ENCODE measurements at regions not wholly inside any gene's neighbourhood (a gene's known extent, or its start where the extent isn't known, plus 50 kb on each side); places are given as distances from the start of the nearest gene placed in this dataset.

DNA sequence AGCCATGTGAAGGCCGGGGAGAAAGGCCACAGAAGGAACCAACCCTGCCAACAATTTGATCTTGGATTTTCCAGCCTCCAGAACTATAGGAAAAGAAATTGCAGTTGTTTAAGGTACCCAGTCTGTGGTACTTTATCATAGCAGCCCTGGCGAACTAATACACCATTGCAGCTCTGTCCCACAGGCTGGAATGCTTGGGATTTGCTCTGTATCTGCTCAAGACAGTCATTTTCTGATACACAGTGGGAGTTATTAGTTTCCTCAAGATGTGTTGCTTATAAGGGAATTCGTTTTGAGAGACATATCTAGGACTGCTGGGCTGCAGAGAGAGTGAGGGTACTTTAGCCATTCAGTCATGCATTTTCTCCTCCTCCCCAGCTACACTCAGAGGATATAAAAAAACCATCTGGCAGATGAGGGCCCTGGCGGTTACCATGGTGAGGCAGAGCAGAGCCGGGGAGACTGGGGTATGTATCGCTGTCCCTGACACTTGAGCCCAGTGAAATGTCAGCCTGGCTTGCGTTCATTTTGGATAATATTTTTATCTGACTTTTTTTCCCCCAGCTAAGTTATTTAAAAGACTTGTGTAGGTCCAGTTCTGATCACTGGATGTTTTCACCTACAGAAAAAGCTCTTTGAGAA, 104.6 kb downstream of the DIRAS3 start:
- no peak overlapping the region for H3K4me3 ChIP-seq
- peak overlapping the region in 7 of 12 donors; percentile 38 to 76 (median 54) for H3K27ac ChIP-seq
- intact Hi-C loops (cut with DNase I): loop anchor here in 2 of 10 donors (2.0 to 10.0 kb wide), 3 partner anchors 39 to 91 kb away; no protein-coding TSS in a partner anchor
- TF ChIP-seq CTCF (IDR thresholded peaks at IDR 0.05): no peak
- TF ChIP-seq POLR2A (IDR thresholded peaks at IDR 0.05): no peak
- peak in 4 of 5 donors; percentile 37 to 64 (median 54) for DNase-seq
- no peaks in the 10 kb centered on the region for H3K27me3 ChIP-seq
- H3K4me1 ChIP-seq: peaks cover 0 to 24% (median 5%) of the 10 kb centered on the region in 12 donors
- H3K36me3 ChIP-seq: no peaks in the 10 kb centered on the region
- peak; percentile 82 to 94 (median 90) for ATAC-seq
- WGBS, 4 donors: 31 to 36% (median 34%) methylated on average over 7 of the region's 7 CpGs
- H3K9me3 ChIP-seq: no peaks in the 10 kb centered on the region

DNA sequence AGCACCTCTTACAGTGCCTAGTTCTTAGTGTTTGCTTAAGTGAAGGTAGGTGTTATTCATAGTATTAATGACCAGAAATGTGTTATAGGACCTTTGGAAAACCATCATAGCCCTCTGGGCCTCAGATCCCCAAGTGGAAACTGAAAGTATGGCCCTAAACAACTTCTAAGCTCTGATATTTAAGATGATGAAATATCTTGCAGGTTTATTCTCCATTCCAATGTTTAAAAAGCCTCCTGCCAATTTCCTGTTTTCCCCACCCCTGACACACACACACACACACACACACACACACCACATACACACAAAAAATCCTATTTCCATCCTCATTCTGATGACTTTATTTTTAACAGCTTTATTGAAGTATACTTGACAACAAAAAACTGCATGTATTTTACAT, 108.2 kb downstream of the DIRAS3 start:
- Histone ChIP-seq H3K9me3 (no peaks in the 10 kb centered on the region), H3K36me3 (no peaks in the 10 kb centered on the region), H3K27me3 (no peaks in the 10 kb centered on the region), H3K4me3 (no peak overlapping the region), H3K27ac (no peak overlapping the region), H3K4me1 (peaks cover 0 to 36% (median 12%) of the 10 kb centered on the region in 12 donors)
- intact Hi-C loops (cut with DNase I): loop anchor here in 1 of 10 donors (10.0 kb wide), 1 partner anchor 87 kb away; no protein-coding TSS in a partner anchor
- no peak for DNase-seq
- ATAC-seq: no peak
- TF ChIP-seq CTCF (IDR thresholded peaks at IDR 0.05): no peak
- TF ChIP-seq POLR2A (IDR thresholded peaks at IDR 0.05): no peak

GRCh38 chr1:67941746-67942145, 108.5 kb upstream of the GNG12 start:
- Histone ChIP-seq H3K27ac (no peak overlapping the region), H3K9me3 (no peaks in the 10 kb centered on the region), H3K4me3 (no peak overlapping the region), H3K4me1 (peaks cover 0 to 38% (median 12%) of the 10 kb centered on the region in 12 donors), H3K27me3 (no peaks in the 10 kb centered on the region), H3K36me3 (no peaks in the 10 kb centered on the region)
- no peak for TF ChIP-seq POLR2A (IDR thresholded peaks at IDR 0.05)
- TF ChIP-seq CTCF (IDR thresholded peaks at IDR 0.05): no peak
- intact Hi-C loops (cut with DNase I): loop anchor here in 1 of 10 donors (10.0 kb wide), 1 partner anchor 87 kb away; no protein-coding TSS in a partner anchor
- WGBS, 4 donors: 69 to 87% (median 75%) methylated on average over 3 of the region's 3 CpGs
- DNase-seq (no peak), ATAC-seq (no peak)

- ATAC-seq (no peak), DNase-seq (no peak)
- TF ChIP-seq POLR2A (IDR thresholded peaks at IDR 0.05) (no peak), CTCF (IDR thresholded peaks at IDR 0.05) (no peak)
- intact Hi-C loops (cut with DNase I): loop anchor here in 1 of 10 donors (10.0 kb wide), 1 partner anchor 86 kb away; no protein-coding TSS in a partner anchor
- H3K4me1 ChIP-seq: peaks cover 0 to 35% (median 12%) of the 10 kb centered on the region in 12 donors
- no peaks in the 10 kb centered on the region for H3K27me3 ChIP-seq
- H3K27ac ChIP-seq: no peak overlapping the region
- H3K9me3 ChIP-seq: no peaks in the 10 kb centered on the region
- 90 to 96% (median 92%) methylated on average over 4 of the region's 4 CpGs for WGBS, 4 donors
- H3K4me3 ChIP-seq: no peak overlapping the region
- H3K36me3 ChIP-seq: no peaks in the 10 kb centered on the region
Observed at GRCh38 chr1:67941155-67941554, 107.9 kb upstream of the GNG12 start.

All from heart left ventricle (tissue), 16 donors.